ENCODE measurements at regions not wholly inside any gene's neighbourhood (a gene's known extent, or its start where the extent isn't known, plus 50 kb on each side); places are given as distances from the start of the nearest gene placed in this dataset.
"Not testable (repeated sequence)": the region's sequence is repeated elsewhere in the genome, so short reads cannot be mapped to it uniquely, and the experiment has no call there.

DNA sequence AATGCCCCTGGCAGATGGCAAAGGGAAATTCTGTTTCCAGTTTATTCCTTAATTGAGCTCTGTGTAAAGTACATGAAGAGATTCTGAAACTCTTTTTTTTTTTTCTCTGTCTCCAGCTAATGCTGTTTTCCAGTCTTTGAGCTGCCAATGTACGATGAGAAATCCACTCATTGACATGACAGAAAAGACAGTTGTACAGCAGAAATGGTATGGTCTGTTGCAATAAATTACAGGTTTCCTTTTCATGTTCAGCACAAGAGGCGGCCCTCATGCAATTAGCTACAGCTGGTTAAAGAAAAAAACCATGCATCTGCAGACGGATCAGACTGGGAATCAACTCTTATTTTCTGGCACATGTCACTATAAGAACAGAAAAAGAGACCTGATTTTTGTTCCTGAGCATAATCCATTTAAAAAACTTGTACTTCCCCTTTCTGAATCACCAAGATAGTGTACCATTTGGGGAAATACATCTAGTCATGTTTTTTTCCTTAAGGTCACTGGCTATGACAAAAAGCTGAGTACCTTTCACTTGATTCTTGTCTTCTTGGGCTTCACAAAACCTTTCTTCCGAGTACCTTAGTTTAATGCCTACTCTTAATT is 289.8 kb upstream of the PREP start:
- no peak for DNase-seq

DNA sequence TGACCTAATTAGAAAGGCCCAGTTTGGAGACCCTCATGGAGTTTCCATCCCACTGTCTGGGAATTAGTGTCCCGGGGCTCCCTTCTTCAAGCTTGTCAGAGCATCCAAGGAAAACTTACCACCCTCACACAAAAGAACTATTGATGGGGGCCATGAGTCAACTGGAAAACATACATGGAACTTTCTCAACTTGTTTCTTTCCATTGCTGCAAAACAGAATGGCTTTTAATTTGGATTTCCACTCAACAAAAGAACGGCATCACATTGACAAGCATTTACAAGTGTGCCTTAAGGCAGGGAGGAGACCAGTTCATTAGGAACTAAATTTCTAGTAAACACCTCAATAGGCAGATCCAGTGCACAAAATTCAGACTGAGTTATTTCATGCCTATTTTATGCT is 289.1 kb upstream of the PREP start:
- no peak for DNase-seq

DNA sequence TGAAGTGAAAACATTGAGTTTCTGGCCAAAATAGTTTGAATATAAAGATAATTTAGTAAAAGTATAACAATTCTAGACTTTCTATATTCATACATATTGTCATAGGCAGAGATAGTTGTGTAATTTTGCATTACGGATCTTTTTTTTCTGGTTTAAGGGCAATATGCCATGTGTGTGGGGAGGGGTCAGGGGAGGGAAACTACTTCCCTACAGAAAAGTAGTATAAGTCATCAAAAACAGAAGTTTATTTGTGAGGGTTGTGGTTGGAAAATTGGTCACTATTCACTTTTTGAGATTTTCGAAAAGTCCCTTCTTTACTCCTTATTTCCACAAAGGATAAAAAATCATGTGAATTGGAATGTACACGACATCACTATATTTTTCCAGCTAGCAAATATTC is 288.2 kb upstream of the PREP start:
- no peak for DNase-seq

DNA sequence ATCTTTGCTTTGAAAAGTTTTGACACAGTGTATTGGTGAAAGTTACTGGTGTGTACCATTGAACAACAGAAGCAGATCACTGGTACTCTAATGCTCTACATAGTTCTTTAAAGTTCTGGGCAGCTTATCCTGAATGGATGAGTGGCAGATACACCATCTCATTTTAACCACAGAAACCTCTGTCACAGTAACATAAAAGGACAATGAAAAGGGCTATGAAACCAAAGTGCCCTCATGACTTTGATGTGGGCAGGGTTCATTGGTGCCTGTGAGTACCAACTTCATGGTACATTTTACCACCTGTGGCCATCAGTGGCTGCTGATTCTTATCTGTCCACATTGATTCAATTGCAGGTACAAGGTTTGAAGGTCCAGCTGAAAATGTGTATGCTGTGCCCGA is 285.7 kb upstream of the PREP start:
- DNase-seq = no peak

DNA sequence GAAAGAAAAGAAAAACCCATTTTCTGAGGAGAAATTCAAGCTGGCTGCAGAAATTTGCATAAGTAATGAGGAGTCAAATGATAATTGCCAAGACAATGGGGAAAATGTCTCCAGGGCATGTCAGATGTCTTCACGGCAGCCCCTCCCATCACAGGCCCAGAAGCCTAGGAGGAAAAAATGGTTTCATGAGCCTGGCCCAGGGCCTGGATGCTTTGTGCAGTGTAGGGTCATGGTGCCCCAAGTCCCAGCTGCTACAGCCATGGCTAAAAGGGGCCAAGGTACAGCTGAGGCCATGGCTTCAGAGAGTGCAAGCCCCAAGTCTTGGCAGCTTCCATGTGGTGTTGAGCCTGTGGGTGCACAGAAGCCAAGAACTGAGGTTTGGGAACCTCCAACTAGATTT is 283.9 kb upstream of the PREP start:
- not testable (repeated sequence) for DNase-seq

DNA sequence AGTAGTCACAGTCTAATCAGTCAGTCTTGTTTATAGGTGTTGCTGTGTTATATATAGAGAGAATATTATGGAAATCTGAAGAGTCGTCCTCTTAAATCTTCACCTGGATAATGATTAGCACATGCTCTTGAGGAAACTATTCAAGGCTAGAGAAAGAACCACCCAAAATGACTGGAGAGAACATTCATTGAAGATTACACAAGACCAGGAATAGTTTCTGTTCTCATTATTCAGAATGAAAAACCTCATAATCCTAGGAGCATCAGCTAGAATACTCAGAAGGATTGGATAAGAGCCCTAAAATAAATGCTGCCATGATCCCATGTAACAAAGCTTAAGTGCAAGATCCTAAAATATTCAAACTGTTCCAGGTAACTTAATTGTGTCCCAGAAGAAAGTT is 278.2 kb upstream of the PREP start:
- DNase-seq = no peak

DNA sequence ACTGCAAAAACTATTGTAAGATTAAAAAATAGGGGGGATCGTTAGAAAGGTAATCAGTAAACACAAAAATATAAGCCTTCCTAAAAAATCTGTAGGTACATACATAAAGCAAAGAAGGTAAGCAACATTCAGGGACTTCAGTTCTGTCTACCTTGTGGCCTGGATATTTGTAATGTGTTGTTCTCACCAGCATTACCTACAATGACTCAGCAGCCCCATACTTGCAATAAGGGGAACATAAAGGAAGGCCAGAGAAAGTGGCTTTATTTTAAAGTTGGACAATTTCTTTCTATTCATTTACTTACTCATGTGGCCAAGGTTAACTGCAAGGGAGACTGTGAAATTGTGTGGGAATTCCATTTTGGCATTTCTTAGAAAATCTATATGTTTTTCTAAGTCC is 277.2 kb upstream of the PREP start:
- no peak for DNase-seq

DNA sequence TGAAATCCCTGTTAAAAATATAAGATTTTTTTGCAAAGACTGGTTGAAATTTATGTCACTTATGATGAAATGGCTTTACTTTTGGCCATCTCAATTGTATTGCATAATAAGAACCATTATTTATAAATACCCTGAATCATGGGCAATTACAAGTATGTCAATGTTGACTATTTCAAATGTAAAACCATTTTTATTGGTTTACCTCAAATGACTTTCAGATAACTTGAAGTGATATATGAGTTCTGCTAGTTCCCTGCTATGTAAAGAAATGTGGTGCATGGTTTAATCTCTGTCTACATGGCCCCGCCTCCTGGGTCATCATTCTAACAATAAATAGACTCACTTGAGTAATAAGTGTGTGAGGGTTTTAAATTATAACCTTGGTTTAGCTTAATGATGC is 275.6 kb upstream of the PREP start:
- no peak for DNase-seq

DNA sequence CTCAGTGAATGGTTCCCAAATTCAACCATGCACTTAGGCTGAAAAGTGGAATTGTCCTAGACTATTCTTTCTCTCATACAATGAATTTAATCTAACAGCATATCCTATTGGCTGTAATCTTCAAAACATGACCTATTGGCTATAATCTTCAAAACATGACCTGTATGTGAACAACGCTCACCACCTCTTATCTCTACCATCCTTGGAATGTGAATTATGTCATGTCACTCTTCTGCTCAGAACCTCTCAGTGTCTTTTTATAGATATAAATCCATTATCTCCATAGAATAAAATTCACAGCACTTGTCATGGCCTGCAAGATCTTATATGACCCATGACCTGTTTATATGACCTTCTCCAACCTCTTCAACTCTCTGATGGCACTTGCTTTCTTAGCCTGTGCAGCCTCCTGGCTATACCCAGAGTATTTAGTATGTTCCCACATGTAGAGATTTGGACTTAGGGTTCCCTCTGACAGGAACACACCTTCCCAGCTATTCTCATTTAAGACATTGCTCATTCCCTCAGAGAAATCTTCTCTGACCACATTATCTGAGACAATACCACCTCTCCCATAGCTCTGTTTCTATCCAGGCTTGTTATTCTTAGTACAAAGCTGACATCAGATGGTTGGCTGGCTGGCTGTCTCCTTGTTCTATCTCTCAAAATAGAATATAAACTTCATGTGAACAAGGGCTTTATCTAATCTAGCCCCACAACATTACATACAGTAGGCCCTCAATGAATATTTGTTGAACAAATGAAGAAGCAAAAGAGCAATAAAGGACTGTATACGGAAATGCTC is 275.0 kb upstream of the PREP start:
- DNase-seq = no peak

DNA sequence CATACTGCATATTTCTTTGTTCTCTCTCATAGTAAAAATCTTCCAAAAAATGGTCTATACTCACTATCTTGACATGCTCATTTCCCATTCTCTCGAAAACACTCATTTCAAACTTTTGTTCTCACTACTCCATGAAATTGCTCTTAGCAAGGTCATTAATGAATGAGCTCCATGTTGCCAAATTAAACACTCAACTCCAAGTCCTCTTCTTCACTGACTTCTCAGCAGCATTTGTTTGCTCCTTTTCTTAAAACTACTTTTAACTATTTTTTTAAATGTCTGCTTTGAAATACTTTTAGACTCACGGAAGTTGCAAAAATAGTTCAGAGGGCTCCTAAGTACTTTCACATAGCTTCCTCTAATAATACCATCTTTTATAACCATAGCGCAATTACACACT is 274.0 kb upstream of the PREP start:
- DNase-seq = no peak

DNA sequence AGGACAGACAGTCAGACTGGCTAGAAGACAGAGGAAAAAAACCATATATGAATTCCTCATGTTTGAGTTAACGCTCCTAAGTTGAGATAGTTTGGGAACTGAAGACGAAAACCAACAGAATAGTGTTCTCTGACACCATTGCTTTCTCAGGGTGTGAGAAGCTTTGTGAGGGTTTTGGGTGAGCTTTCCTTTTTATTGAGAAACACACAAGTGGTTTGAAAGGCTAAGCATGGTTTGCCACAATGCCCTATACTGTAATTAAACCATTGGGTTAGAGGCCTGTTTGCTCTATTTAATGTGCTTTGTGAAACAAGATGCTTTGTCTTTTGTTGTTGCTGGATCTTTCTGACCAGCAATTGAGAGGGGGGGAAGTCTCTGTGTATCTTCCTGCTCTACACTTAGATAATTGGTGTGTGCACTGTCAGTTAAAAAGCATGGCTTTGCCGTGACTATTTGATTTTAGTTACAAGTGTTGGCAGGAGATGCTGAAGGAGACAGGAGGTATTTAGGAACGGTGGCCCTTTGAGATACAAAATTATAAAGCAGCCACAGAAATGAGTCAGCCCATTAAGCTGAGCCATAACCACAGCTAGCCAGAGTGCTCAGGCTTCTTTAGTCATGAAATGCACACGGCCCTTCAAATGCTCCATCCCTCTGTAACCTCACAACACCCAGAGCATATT is 273.0 kb upstream of the PREP start:
- no peak for DNase-seq

DNA sequence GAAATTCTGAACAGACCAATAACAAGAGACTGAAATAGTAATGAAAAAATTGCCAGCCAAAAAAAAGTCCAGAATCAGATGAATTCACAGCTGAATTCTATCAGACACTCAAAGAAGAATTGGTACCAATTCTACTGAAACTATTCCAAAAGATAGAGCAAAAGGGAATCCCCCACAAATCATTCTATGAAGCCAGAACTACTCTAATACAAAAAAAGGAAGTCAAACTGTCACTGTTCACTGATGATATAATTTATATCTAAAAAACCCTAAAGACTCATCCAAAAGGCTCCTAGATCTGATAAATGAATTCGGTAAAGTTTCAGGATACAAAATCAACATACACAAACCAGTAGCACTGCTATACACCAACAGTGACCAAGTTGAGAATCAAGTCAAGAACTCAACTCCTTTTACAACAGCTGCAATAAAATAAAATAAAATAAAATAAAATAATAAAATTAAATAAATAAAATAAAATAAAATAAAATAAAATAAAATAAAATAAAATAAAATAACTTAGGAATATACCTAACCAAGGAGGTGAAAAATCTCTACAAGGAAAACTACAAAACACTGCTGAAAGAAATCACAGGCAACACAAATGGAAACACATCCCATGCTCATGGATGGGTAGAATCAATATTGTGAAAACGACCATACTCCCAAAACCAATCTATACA is 270.1 kb upstream of the PREP start:
- not testable (repeated sequence) for DNase-seq

DNA sequence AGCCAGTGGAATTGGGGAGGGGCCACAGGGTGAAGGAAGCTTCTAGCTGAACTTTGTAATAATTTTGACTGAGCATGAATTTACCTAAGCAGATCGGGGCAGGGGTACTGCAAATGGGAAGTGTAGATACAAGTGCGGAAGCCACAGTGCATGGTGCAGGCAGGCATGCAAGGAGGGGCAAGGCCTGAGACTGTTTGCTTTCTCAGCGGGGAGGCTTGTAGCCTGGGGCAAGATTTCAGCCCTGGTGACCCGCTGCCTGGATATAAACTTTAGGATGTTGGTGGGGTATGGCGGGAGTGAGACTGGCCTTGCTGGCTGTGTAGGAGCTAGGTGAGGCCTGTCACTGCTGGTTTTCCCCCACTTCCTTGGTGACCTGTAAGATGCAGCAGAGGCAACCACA is 266.4 kb upstream of the PREP start:
- no peak for DNase-seq

DNA sequence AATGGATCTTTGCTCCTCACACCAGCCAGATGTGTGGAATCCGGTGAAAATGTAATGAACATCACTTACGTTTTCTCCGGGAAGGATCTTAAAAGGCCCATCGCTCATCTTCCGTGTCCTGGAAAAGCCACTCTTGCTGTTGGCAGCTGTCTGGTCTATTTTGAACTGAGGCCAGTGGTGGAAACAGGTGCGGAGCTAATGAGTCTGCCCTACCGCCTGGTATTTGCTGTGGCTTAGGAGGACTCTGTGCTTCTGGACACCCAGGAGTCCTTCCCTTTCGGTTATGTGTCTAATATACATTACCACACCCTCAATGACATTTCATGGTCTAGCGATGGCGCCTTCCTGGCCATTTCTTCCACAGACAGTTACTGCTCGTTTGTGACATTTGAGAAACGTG is 264.2 kb upstream of the PREP start:
- no peak for DNase-seq

DNA sequence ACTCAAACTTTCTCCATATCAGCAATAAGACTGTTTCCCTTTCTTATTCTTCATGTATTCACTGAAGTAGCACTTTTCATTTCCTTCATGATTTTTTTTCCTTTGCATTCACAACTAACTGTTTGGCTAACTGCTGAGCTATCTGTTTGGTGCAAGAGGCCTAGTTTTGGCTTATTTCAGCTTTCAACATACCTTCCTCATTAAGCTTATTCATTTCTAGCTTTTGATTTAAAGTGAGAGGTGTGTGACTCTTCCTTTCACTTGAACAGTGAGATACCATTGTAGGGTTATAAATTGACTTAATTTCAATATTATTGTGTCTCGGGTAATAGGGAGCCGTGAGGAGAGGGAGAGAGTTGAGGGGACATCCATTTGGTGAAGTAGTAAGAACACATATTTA is 262.0 kb upstream of the PREP start:
- no peak for DNase-seq

DNA sequence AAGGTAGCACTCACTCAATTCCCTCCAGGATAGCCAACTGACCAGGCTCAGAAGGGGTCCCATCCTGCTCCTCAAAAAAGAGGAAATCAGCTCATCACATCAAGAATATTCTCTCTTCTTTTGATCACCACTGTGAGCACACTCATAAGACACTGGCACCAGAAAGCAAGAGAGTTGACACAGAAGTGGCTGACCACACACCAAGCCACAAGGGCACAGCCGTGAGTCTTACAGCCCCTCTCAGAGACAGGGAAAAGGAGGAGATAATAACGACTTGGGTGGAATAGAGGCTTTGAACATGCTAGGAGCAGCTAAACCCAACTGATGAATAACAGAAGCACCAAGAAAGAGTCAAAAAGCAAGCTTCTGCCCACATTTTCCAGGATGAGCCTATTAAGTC is 249.1 kb upstream of the PREP start:
- no peak for DNase-seq

DNA sequence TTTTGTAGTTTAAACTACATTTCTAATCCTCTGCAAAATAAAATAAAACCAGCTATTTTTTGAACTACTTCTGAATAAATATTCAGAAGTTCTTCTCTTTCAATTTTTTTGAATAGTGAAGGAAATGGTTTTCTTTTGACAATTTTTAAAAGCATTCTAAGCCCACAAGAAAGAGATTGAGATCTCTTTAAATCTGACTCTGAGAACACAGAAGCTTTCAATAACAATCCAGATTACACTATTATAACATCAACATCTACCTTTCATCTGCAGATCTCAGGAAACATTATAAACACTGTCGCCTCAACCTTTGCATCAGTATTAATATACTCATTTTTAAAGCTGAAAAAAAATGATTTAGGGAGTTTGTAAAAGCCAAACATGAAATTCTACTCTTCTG is 247.5 kb upstream of the PREP start:
- no peak for DNase-seq

DNA sequence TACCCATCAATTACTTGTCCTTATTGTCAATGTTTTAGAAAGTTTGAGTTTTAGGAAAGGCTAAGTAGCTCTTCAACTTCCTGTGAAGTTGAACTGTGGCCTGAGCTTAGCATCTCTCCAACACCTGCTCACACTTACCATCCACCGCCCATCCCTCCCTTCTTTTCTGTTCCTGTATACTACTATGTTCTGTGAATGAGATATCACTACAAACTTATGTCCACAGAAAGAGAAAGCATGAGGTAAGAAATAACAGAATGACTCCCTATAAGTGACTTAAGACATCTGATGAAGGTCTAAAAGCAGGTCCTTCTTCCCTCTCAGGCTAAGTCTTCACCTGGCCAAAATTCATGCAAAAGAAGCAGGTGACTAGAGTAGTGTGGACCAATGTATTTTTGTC is 246.3 kb upstream of the PREP start:
- no peak for DNase-seq

DNA sequence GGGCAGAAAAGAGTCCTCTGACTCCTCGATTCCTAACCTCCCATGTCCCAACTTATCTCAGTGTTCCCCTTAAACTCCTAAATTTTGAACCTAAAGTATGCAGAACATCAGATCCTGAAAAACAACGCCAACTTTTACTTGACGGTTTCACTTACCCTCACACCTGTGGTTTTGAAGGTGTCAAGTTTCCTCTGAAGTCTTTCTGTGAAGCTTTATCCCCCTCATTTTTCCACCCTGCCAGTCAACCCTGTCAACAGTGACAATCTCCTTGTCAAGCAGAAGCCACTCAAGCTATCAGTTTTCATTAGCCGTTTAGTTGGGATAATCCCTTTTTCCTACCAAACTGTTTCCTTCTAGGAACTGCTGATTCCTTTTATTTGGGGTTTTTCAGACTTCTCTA is 245.4 kb upstream of the PREP start:
- DNase-seq = no peak

DNA sequence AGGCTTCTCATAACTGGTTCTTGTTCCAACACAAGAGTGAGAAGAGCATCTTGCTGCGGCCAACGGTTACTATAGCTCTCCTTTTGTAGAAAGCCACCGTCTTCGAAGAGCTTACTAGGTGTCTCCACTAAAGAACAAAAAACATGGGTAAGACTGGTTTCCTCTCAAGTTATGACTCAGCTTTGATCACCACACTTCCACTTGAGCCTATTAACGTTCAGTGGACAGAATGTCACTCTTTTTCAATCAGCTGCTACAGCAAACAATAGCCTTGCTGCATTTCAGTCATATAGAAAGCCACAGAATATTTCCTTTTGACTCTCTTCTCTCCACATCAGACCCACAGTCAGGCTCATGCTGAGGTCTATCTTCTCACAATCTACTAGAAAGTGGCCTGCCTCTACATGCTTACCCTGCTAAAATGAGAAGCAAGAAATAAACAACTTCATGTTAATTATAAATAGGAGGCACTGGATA is 243.5 kb upstream of the PREP start:
- peak; percentile 15 for DNase-seq

DNA sequence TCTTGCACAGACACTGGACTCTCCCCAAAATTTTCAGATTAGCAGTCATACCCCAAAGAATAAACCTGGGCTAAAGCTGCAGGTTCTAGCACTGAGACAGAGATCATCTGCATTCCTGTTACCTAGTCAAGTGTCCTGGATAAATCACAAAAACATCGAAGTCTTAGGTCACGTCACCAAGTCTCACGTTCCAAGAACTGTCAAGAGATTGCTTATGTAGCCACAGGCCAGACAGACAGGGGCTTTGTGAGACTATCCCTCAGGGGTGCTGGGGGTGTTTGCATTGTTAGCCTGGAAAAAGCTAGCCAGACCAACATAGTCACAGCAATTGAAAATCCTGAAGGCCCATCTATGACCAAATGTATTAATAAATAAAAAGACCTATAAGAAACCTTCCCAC is 243.1 kb upstream of the PREP start:
- DNase-seq = no peak

DNA sequence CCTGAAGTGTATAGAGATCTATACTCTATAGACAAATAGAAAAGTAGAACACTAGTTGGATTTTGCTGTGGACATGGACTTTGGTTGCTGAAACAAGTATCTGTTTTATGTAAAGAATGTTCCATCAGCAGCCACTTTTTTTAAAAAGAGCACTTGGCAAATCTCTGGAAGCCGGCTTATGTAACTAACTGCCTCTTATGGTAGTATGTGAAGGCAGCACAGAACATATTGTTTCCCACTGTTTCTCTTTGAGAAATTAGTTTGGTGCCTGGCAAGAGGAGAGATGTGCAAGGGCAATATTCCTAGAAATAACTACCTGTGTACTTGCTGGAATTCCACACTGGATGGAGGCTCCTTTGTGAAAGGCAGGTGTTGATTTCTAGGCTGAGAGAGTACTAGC is 242.3 kb upstream of the PREP start:
- DNase-seq = no peak

DNA sequence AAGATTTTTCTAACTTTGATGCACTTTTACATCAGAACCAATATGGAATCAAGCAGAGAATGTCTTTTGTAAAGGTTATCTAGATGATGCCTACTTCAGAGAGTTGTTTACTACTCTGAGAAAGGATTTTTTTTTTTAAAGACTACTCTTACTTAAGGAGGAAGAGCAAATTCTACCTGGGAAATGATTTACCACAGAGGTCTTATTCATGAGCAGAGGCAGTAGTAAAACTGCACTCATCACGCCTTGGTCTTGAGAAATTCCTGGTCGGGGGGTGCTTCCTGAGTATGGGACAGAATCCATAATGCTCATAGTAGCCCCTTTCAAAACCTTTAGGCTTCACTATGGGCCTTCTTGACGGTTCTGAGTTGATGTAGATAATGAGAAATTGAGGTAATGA is 241.8 kb upstream of the PREP start:
- DNase-seq = no peak

DNA sequence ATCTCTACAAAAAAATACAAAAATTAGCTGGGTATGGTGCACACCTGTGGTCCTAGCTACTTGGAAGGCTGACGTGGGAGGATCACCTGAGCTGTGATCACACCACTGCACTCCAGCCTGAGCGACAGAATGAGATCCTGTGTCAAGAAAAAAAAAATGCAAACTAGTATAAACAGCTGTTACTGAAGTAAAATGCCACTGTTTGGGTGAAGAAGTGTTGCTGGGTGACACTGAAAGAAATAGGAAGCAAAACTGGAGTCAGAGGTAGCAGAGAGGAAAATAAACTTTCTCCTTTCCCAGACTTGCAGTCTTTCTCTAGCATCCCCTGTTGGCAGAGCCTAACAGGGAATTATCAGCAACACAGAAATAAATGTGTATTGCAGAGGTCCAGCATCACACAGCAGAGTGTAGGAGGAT is 241.2 kb upstream of the PREP start:
- no peak for DNase-seq

Measured in dermis blood vessel endothelial cell (primary cell).